Mesendoderm (in vitro differentiated cells): ENCODE measurements at regions not wholly inside any gene's neighbourhood (a gene's known extent, or its start where the extent isn't known, plus 50 kb on each side); places are given as distances from the start of the nearest gene placed in this dataset.

Source experiments
- DNase-seq: peaks from one replicate; pipeline ENCODE4 v3.0.0; 2013
- H2AK5ac ChIP-seq: 2 replicates; pipeline ENCODE4 v1.6.1; 2013; ENCODE audit warnings: low read length, inconsistent platforms
- H2BK120ac ChIP-seq: 2 replicates; pipeline ENCODE4 v1.6.1; 2013; ENCODE audit warnings: low read depth, mild to moderate bottlenecking, low read length, moderate library complexity, mixed read lengths
- H2BK15ac ChIP-seq: replicated peaks from 2 replicates; pipeline ENCODE4 v1.6.1; 2013; ENCODE audit warnings: low read depth, mild to moderate bottlenecking, moderate library complexity
- H2BK5ac ChIP-seq: 2 replicates; pipeline ENCODE4 v1.6.1; 2013; ENCODE audit warnings: low read length, inconsistent platforms
- H3K18ac ChIP-seq: 2 replicates; pipeline ENCODE4 v1.6.1; 2013; ENCODE audit warnings: mild to moderate bottlenecking, low read length, mixed read lengths
- H3K23ac ChIP-seq: one replicate; pipeline ENCODE4 v1.6.1; 2013; ENCODE audit warnings: low read length
- H3K27ac ChIP-seq: 2 replicates; pipeline ENCODE4 v1.5.1; 2013; ENCODE audit warnings: low read depth, mild to moderate bottlenecking, inconsistent platforms, low read length, moderate library complexity
- H3K27me3 ChIP-seq: 2 replicates; pipeline ENCODE4 v1.6.1; 2013; ENCODE audit warnings: low read length, control low read depth, mild to moderate bottlenecking, inconsistent platforms; ENCODE audit not compliant: insufficient read depth, poor library complexity
- H3K36me3 ChIP-seq: 2 replicates; pipeline ENCODE4 v1.6.1; 2013; ENCODE audit warnings: low read length, inconsistent platforms; ENCODE audit not compliant: control insufficient read depth, insufficient read depth
- H3K4ac ChIP-seq: one replicate; pipeline ENCODE4 v1.6.1; 2013; ENCODE audit warnings: low read depth, mild to moderate bottlenecking, low read length, moderate library complexity
- H3K4me1 ChIP-seq: 2 replicates; pipeline ENCODE4 v1.6.1; 2013; ENCODE audit warnings: low read depth, low read length, inconsistent platforms; ENCODE audit not compliant: control insufficient read depth
- H3K4me2 ChIP-seq: 2 replicates; pipeline ENCODE4 v1.6.1; 2013; ENCODE audit warnings: low read length
- H3K4me3 ChIP-seq: 2 replicates; pipeline ENCODE4 v1.5.1; 2013; ENCODE audit warnings: mild to moderate bottlenecking, low read length
- H3K56ac ChIP-seq: one replicate; pipeline ENCODE4 v1.6.1; 2013; ENCODE audit warnings: low read length
- H3K79me1 ChIP-seq: 2 replicates; pipeline ENCODE4 v1.6.1; 2013; ENCODE audit warnings: low read length, inconsistent platforms
- H3K79me2 ChIP-seq: 2 replicates; pipeline ENCODE4 v1.6.1; 2013; ENCODE audit warnings: mild to moderate bottlenecking, low read length; ENCODE audit not compliant: control insufficient read depth, insufficient read depth
- H3K9ac ChIP-seq: 2 replicates; pipeline ENCODE4 v1.6.1; 2013; ENCODE audit warnings: low read length, inconsistent platforms
- H4K5ac ChIP-seq: one replicate; pipeline ENCODE4 v1.6.1; 2013; ENCODE audit warnings: low read length
- H4K8ac ChIP-seq: one replicate; pipeline ENCODE4 v1.6.1; 2013; ENCODE audit warnings: low read depth, mild to moderate bottlenecking, control low read depth, low read length, moderate library complexity
- WGBS: extraction: QIAGEN DNeasy Blood & Tissue Kit; methylation state at CpG from one replicate; pipeline ENCODE4 v1.1.7; 2013; ENCODE audit warnings: low lambda C conversion rate, missing lambda C conversion rate; ENCODE audit not compliant: insufficient coverage; ENCODE audit errors: extremely low coverage; 5-methylcytosine and 5-hydroxymethylcytosine counted together

- Histone ChIP-seq H4K5ac (no peak overlapping the region), H2BK120ac (no peak overlapping the region), H3K36me3 (no peaks in the 10 kb centered on the region), H3K4ac (no peak overlapping the region), H3K18ac (no peak overlapping the region), H3K56ac (no peak overlapping the region), H2BK15ac (no peak overlapping the region), H3K27me3 (no peaks in the 10 kb centered on the region), H3K4me2 (no peak overlapping the region), H2BK5ac (no peak overlapping the region), H3K79me2 (no peaks in the 10 kb centered on the region), H3K4me3 (no peak overlapping the region), H3K4me1 (no peaks in the 10 kb centered on the region), H3K23ac (no peak overlapping the region), H3K27ac (peak overlapping the region; percentile 14), H3K79me1 (no peaks in the 10 kb centered on the region), H3K9ac (no peak overlapping the region), H4K8ac (no peak overlapping the region), H2AK5ac (no peak overlapping the region)
- WGBS: no CpG with 5 or more reads among the region's 1 CpG
- DNase-seq: no peak
Observed at GRCh38 chr16:10232757-10233156, 50.5 kb upstream of the GRIN2A start.

DNA sequence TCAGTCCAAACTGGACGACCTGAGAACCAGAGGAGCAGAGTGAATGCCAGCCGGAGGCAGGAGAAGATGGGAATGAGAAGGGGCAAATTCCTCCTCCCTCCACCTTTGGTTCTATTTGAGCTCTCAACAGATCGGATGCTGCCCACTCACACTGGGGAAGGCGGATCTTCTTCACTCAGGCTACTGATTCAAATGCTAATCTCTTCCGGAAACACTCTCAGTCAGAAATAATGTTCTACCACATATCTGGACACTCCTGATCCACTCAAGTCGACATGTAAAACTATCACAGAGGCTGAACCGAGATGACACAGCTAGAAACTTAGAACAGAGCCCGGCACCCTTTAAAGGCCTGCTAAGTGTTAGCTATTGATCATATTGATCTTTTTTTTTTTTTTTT, 57.4 kb upstream of the GRIN2A start:
- Histone ChIP-seq H4K8ac (no peak overlapping the region), H2BK5ac (no peak overlapping the region), H3K79me1 (no peaks in the 10 kb centered on the region), H2BK120ac (no peak overlapping the region), H3K4me3 (no peak overlapping the region), H3K36me3 (no peaks in the 10 kb centered on the region), H3K4ac (no peak overlapping the region), H3K4me1 (peaks cover 4% of the 10 kb centered on the region), H3K56ac (no peak overlapping the region), H3K79me2 (no peaks in the 10 kb centered on the region), H3K4me2 (no peak overlapping the region), H3K27ac (no peak overlapping the region), H3K23ac (no peak overlapping the region), H3K9ac (no peak overlapping the region), H3K27me3 (no peaks in the 10 kb centered on the region), H2BK15ac (no peak overlapping the region), H4K5ac (no peak overlapping the region), H3K18ac (no peak overlapping the region), H2AK5ac (no peak overlapping the region)
- no CpG with 5 or more reads among the region's 8 CpGs for WGBS
- DNase-seq: no peak

GRCh38 chr16:10240854-10241613, 58.8 kb upstream of the GRIN2A start:
- WGBS: no CpG with 5 or more reads among the region's 7 CpGs
- H3K27ac ChIP-seq: no peak overlapping the region
- H3K79me2 ChIP-seq: no peaks in the 10 kb centered on the region

GRCh38 chr16:10242097-10242496, 59.9 kb upstream of the GRIN2A start:
- Histone ChIP-seq H3K36me3 (no peaks in the 10 kb centered on the region), H3K4me1 (peaks cover 4% of the 10 kb centered on the region), H4K5ac (no peak overlapping the region), H3K27me3 (no peaks in the 10 kb centered on the region), H3K4ac (no peak overlapping the region), H3K18ac (no peak overlapping the region), H3K23ac (no peak overlapping the region), H2AK5ac (no peak overlapping the region), H3K79me2 (no peaks in the 10 kb centered on the region), H3K79me1 (no peaks in the 10 kb centered on the region), H3K27ac (no peak overlapping the region), H2BK15ac (no peak overlapping the region), H2BK5ac (no peak overlapping the region), H3K56ac (no peak overlapping the region), H4K8ac (no peak overlapping the region), H3K9ac (no peak overlapping the region), H3K4me2 (no peak overlapping the region), H3K4me3 (no peak overlapping the region), H2BK120ac (no peak overlapping the region)
- no peak for DNase-seq
- no CpG with 5 or more reads among the region's 2 CpGs for WGBS

More at GRCh38 chr16:10240854-10241613, 58.8 kb upstream of the GRIN2A start:
- Histone ChIP-seq H2BK5ac (no peak overlapping the region), H3K18ac (no peak overlapping the region), H3K36me3 (no peaks in the 10 kb centered on the region), H3K4me1 (peaks cover 4% of the 10 kb centered on the region), H3K23ac (no peak overlapping the region), H3K4me3 (no peak overlapping the region), H2BK120ac (peak overlapping the region; percentile 17), H3K4ac (no peak overlapping the region), H3K4me2 (no peak overlapping the region), H4K5ac (no peak overlapping the region), H4K8ac (no peak overlapping the region), H3K27me3 (no peaks in the 10 kb centered on the region), H3K79me1 (no peaks in the 10 kb centered on the region), H3K9ac (no peak overlapping the region), H2AK5ac (no peak overlapping the region), H2BK15ac (no peak overlapping the region), H3K56ac (no peak overlapping the region)
- peak; percentile 76 for DNase-seq

GRCh38 chr16:10242916-10243315, 60.7 kb upstream of the GRIN2A start:
- no peak overlapping the region for H4K5ac ChIP-seq
- DNase-seq: no peak
- H3K4me3 ChIP-seq: no peak overlapping the region
- no peaks in the 10 kb centered on the region for H3K79me1 ChIP-seq
- H3K36me3 ChIP-seq: no peaks in the 10 kb centered on the region
- H3K18ac ChIP-seq: no peak overlapping the region
- H2BK120ac ChIP-seq: no peak overlapping the region
- WGBS: no CpG with 5 or more reads among the region's 6 CpGs
- H3K27me3 ChIP-seq: no peaks in the 10 kb centered on the region
- H3K27ac ChIP-seq: no peak overlapping the region
- no peak overlapping the region for H2AK5ac ChIP-seq
- peaks cover 4% of the 10 kb centered on the region for H3K4me1 ChIP-seq
- no peak overlapping the region for H3K56ac ChIP-seq
- no peak overlapping the region for H4K8ac ChIP-seq
- no peak overlapping the region for H3K23ac ChIP-seq
- no peak overlapping the region for H3K4ac ChIP-seq
- no peak overlapping the region for H2BK15ac ChIP-seq
- H3K79me2 ChIP-seq: no peaks in the 10 kb centered on the region
- H2BK5ac ChIP-seq: no peak overlapping the region
- no peak overlapping the region for H3K9ac ChIP-seq
- no peak overlapping the region for H3K4me2 ChIP-seq

GRCh38 chr16:10245002-10245401, 62.8 kb upstream of the GRIN2A start:
- no peak overlapping the region for H3K23ac ChIP-seq
- no peak overlapping the region for H2BK5ac ChIP-seq
- H4K8ac ChIP-seq: no peak overlapping the region
- H3K79me2 ChIP-seq: no peaks in the 10 kb centered on the region
- no peaks in the 10 kb centered on the region for H3K79me1 ChIP-seq
- no peak overlapping the region for H3K4ac ChIP-seq
- H3K9ac ChIP-seq: no peak overlapping the region
- no peaks in the 10 kb centered on the region for H3K36me3 ChIP-seq
- no peak for DNase-seq
- no peak overlapping the region for H3K56ac ChIP-seq
- peaks cover 4% of the 10 kb centered on the region for H3K4me1 ChIP-seq
- H3K4me2 ChIP-seq: no peak overlapping the region
- WGBS: no CpG with 5 or more reads among the region's 10 CpGs
- H3K27ac ChIP-seq: no peak overlapping the region
- no peak overlapping the region for H3K18ac ChIP-seq
- H2AK5ac ChIP-seq: no peak overlapping the region
- H4K5ac ChIP-seq: no peak overlapping the region
- no peak overlapping the region for H2BK15ac ChIP-seq
- no peak overlapping the region for H2BK120ac ChIP-seq
- H3K4me3 ChIP-seq: no peak overlapping the region
- H3K27me3 ChIP-seq: no peaks in the 10 kb centered on the region
